K562 (cell line): ENCODE measurements at regions not wholly inside any gene's neighbourhood (a gene's known extent, or its start where the extent isn't known, plus 50 kb on each side); places are given as distances from the start of the nearest gene placed in this dataset.

ENCODE experiments used
- ATAC-seq: fragments of 200-7000 bp; cut with Tn5 transposase; 3 replicates; pipeline ENCODE4 v1.9.1; 2020; ENCODE audit warnings: moderate library complexity
- BruUV-seq: library from RNA; stranded (reverse); fragments of 400-500 nt; replicated peaks from 2 replicates; lab custom pipeline; 2021; lab: Mats Ljungman, UMichigan
- CTCF ChIA-PET: fragments of 300-600 bp; formaldehyde crosslinking; extraction: SDS; loops from one replicate; lab custom pipeline; 2021; ENCODE audit warnings: low intra/inter-chr PET ratio; lab: Yijun Ruan, JAX
- POLR2A ChIA-PET: fragments of 300-600, 350-650 bp; sonication (Branson Sonifier 250); formaldehyde crosslinking; extraction: SDS; loops from one replicate; lab custom pipeline; 2021; ENCODE audit warnings: antibody characterized with exemption, inconsistent platforms; lab: Yijun Ruan, JAX
- DNase-seq, 4 experiments: peaks; one replicate each; pipeline versions ENCODE4 v3.0.0 to v3.0.0-alpha.2; 2011 to 2018; ENCODE audit warnings: low spot score in 3 of 4, mixed read lengths in 3 of 4; ENCODE audit errors: extremely low read depth in 1 of 4
- FAIRE-seq: peaks from 2 replicates; lab custom pipeline; 2011; peaks lifted over from hg19 to GRCh38; lab: Jason Lieb, UNC
- H2AFZ ChIP-seq: 2 replicates; pipeline ENCODE4 v1.6.0; 2011; ENCODE audit warnings: low read depth, low read length, control low read depth, inconsistent platforms
- H3K27ac ChIP-seq: fragments of 200-600 bp; 3 replicates; pipeline ENCODE4 v1.8.0; 2011; ENCODE audit warnings: low read depth, mild to moderate bottlenecking, control low read depth, inconsistent platforms, low read length, moderate library complexity, mixed read lengths; ENCODE audit errors: extremely low read depth
- H3K27me3 ChIP-seq, 2 experiments: fragments of 300-600 bp in 1 of 2; 2 replicates in 1 of 2; 3 replicates in 1 of 2; pipeline versions ENCODE4 v1.6.0 to v1.8.0; 2011; ENCODE audit warnings: inconsistent platforms in 2 of 2, low read length in 2 of 2, mild to moderate bottlenecking in 1 of 2, mixed read lengths in 1 of 2, moderate library complexity in 1 of 2; ENCODE audit not compliant: control insufficient read depth in 2 of 2, insufficient read depth in 2 of 2
- H3K36me3 ChIP-seq: fragments of 300-600 bp; 3 replicates; pipeline ENCODE4 v1.8.0; 2011; ENCODE audit warnings: mild to moderate bottlenecking, low read length, inconsistent platforms; ENCODE audit not compliant: control insufficient read depth, insufficient read depth
- H3K4me1 ChIP-seq, 2 experiments: fragments of 200-600 bp in 1 of 2; replicated peaks in 1 of 2; 2 replicates in 1 of 2; 3 replicates in 1 of 2; pipeline versions ENCODE4 v1.5.1 to v1.8.0; 2011; ENCODE audit warnings: inconsistent platforms in 2 of 2, low read length in 2 of 2, mild to moderate bottlenecking in 1 of 2, mixed read lengths in 1 of 2, moderate library complexity in 1 of 2; ENCODE audit not compliant: control insufficient read depth in 2 of 2, insufficient read depth in 2 of 2
- H3K4me2 ChIP-seq: 2 replicates; pipeline ENCODE4 v1.6.1; 2011; ENCODE audit warnings: low read length, control low read depth, inconsistent platforms, mixed read lengths; ENCODE audit not compliant: insufficient read depth
- H3K4me3 ChIP-seq: fragments of 200-600 bp; sonication (generic), shearing (Covaris generic); 2 replicates; pipeline ENCODE4 v1.5.1; 2016; ENCODE audit warnings: control low read depth, inconsistent platforms
- H3K79me2 ChIP-seq: fragments of 200-600 bp; 3 replicates; pipeline ENCODE4 v1.8.0; 2011; ENCODE audit warnings: low read length, inconsistent platforms; ENCODE audit not compliant: control insufficient read depth, insufficient read depth
- H3K9ac ChIP-seq, 2 experiments: 2 replicates each; pipeline versions ENCODE4 v1.6.0 to v1.6.1; 2011; ENCODE audit warnings: low read depth in 2 of 2, low read length in 2 of 2, control low read depth in 1 of 2, inconsistent platforms in 1 of 2, mild to moderate bottlenecking in 1 of 2, mixed read lengths in 1 of 2; ENCODE audit not compliant: insufficient read depth in 1 of 2
- H3K9me1 ChIP-seq: one replicate; pipeline ENCODE4 v1.6.0; 2011; ENCODE audit warnings: inconsistent platforms, mild to moderate bottlenecking, low read length, moderate library complexity; ENCODE audit not compliant: control insufficient read depth, insufficient read depth
- H3K9me3 ChIP-seq: replicated peaks from 2 replicates; pipeline ENCODE4 v1.5.1; 2011; ENCODE audit warnings: low read depth, low read length, inconsistent platforms; ENCODE audit not compliant: control insufficient read depth, insufficient read depth
- H4K20me1 ChIP-seq: replicated peaks from 2 replicates; pipeline ENCODE4 v1.6.1; 2011; ENCODE audit warnings: low read length, inconsistent platforms, mixed read lengths; ENCODE audit not compliant: control insufficient read depth, insufficient read depth
- ARHGAP35 ChIP-seq: fragments of 450-650 bp; IDR thresholded peaks from 2 replicates; pipeline ENCODE4 v1.6.1; 2018; ENCODE audit not compliant: partially characterized antibody
- BCL6 ChIP-seq: fragments of 250-450 bp; sonication (Bioruptor Pico); IDR thresholded peaks from 2 replicates; pipeline ENCODE4 v1.4.0; 2020
- BRF2 ChIP-seq: IDR thresholded peaks from 3 replicates; pipeline ENCODE4 v1.6.1; 2011; ENCODE audit warnings: borderline replicate concordance, mild to moderate bottlenecking; ENCODE audit not compliant: insufficient read length, insufficient read depth
- CTCFL ChIP-seq: IDR thresholded peaks from 2 replicates; pipeline ENCODE4 v1.6.1; 2011; ENCODE audit warnings: borderline replicate concordance, low read depth, mild to moderate bottlenecking, moderate library complexity, low read length; ENCODE audit not compliant: insufficient read depth, poor library complexity, severe bottlenecking
- MAX ChIP-seq: sonication (generic); formaldehyde crosslinking; IDR thresholded peaks from 2 replicates; pipeline ENCODE4 v1.9.0; 2022; ENCODE audit warnings: mild to moderate bottlenecking, missing genetic modification reagents
- MXD1 ChIP-seq: fragments of 250-450 bp; sonication (Bioruptor Pico); IDR thresholded peaks from 2 replicates; pipeline ENCODE4 v1.8.0; 2021; ENCODE audit warnings: borderline replicate concordance, mild to moderate bottlenecking, moderate library complexity; ENCODE audit not compliant: poor library complexity, severe bottlenecking
- NCOA2 ChIP-seq, 2 experiments: fragments of 450-650 bp; IDR thresholded peaks; 2 replicates each; pipeline ENCODE4 v1.6.1; 2018; ENCODE audit warnings: mild to moderate bottlenecking in 2 of 2, moderate library complexity in 1 of 2; ENCODE audit not compliant: partially characterized antibody in 2 of 2
- NFRKB ChIP-seq: fragments of 450-650 bp; IDR thresholded peaks from 2 replicates; pipeline ENCODE4 v1.6.1; 2016; ENCODE audit warnings: low read depth
- SP1 ChIP-seq: sonication (generic); formaldehyde crosslinking; IDR thresholded peaks from 2 replicates; pipeline ENCODE4 v1.8.1; 2022; ENCODE audit warnings: mild to moderate bottlenecking, missing genetic modification reagents
- USF1 ChIP-seq: sonication (generic); formaldehyde crosslinking; IDR thresholded peaks from 2 replicates; pipeline ENCODE4 v1.9.0; 2022; ENCODE audit warnings: mild to moderate bottlenecking, missing genetic modification reagents
- XRCC5 ChIP-seq: fragments of 200-400 bp; formaldehyde crosslinking; IDR thresholded peaks from 2 replicates; pipeline ENCODE4 v1.6.1; 2017; ENCODE audit warnings: low read depth, mild to moderate bottlenecking, low read length
- ZKSCAN1 ChIP-seq: fragments of 150-350 bp; IDR thresholded peaks from 2 replicates; pipeline ENCODE4 v1.6.1; 2016; ENCODE audit warnings: low read depth, low read length
- ZNF121 ChIP-seq: sonication (generic); formaldehyde crosslinking; conservative IDR thresholded peaks from 2 replicates; pipeline ENCODE4 v1.8.0; 2022; ENCODE audit warnings: missing genetic modification reagents
- ZNF280B ChIP-seq: fragments of 250-450 bp; sonication (Bioruptor Pico); IDR thresholded peaks from 2 replicates; pipeline ENCODE4 v1.5.1; 2021; ENCODE audit warnings: mild to moderate bottlenecking
- ZNF384 ChIP-seq: IDR thresholded peaks from 2 replicates; pipeline ENCODE4 v1.6.1; 2012; ENCODE audit warnings: low read depth, low read length, improper control_type of control experiment
- ZNF444 ChIP-seq: fragments of 250-450 bp; sonication (Bioruptor Pico); IDR thresholded peaks from 2 replicates; pipeline ENCODE4 v1.4.0; 2020; ENCODE audit warnings: mild to moderate bottlenecking, moderate library complexity
- ZNF695 ChIP-seq: fragments of 450-650 bp; formaldehyde crosslinking; IDR thresholded peaks from 2 replicates; pipeline ENCODE4 v1.4.0; 2020; ENCODE audit warnings: mild to moderate bottlenecking, moderate library complexity
- WGBS: fragments of 100-300 bp; shearing (Covaris generic); methylation state at CpG from one replicate; pipeline ENCODE4 v1.1.6; 2016; ENCODE audit warnings: low coverage, mixed read lengths; ENCODE audit not compliant: insufficient coverage; ENCODE audit errors: missing lambda C conversion rate; 5-methylcytosine and 5-hydroxymethylcytosine counted together
- in situ Hi-C: fragments of 300-500 bp; cut with MboI; formaldehyde crosslinking; loops from 4 replicates; pipeline ENCODE4 v1.15.0; 2018; ENCODE audit warnings: inconsistent platforms, mixed read lengths
- intact Hi-C: fragments of 100-400 bp; cut with micrococcal nuclease; formaldehyde crosslinking; loops from 2 replicates; pipeline ENCODE4 v1.14.2; 2022

- TF ChIP-seq ZNF280B (CRISPR knock-in tag) (no peak), ZKSCAN1 (no peak), ARHGAP35 (no peak), SP1 (CRISPR knock-in tag) (no peak), NCOA2 (IDR thresholded peaks at IDR 0.05; ENCODE audit: partially characterized antibody in 2 of 2) (no peak), ZNF121 (CRISPR knock-in tag) (no peak)
Measured at GRCh38 chr10:83179371-83179770, 959.9 kb upstream of the GHITM start (continued).

- DNase-seq (no peak), ATAC-seq (no peak), FAIRE-seq (no peak)
- Histone ChIP-seq H3K27ac (no peak overlapping the region), H3K9ac (no peak overlapping the region), H3K9me1 (no peaks in the 10 kb centered on the region), H4K20me1 (no peaks in the 10 kb centered on the region), H3K79me2 (no peaks in the 10 kb centered on the region), H3K27me3 (no peaks in the 10 kb centered on the region), H3K36me3 (no peaks in the 10 kb centered on the region), H3K4me1 (no peaks in the 10 kb centered on the region), H3K4me3 (no peak overlapping the region), H3K4me2 (no peak overlapping the region), H3K9me3 (no peaks in the 10 kb centered on the region), H2AFZ (no peak overlapping the region)
- 2% methylated on average over 2 of the region's 2 CpGs for WGBS
- in situ Hi-C loops = no loop called here
- intact Hi-C loops = no loop called here
- ChIA-PET CTCF (no interaction called here), POLR2A (no interaction called here)
- no TSS peak for BruUV-seq
- no peak for TF ChIP-seq CTCFL
- no peak for TF ChIP-seq ZNF695 (CRISPR knock-in tag)
- no peak for TF ChIP-seq NFRKB
- TF ChIP-seq ZNF384 = no peak
- no peak for TF ChIP-seq BCL6 (CRISPR knock-in tag)
- no peak for TF ChIP-seq BRF2
- no peak for TF ChIP-seq MAX
- no peak for TF ChIP-seq MXD1 (CRISPR knock-in tag)
- TF ChIP-seq USF1 = no peak
- TF ChIP-seq ZNF444 (CRISPR knock-in tag) = no peak
- TF ChIP-seq XRCC5 = no peak
Measured at GRCh38 chr10:83182076-83182475, 957.2 kb upstream of the GHITM start.
